ENCODE measurements at regions not wholly inside any gene's neighbourhood (a gene's known extent, or its start where the extent isn't known, plus 50 kb on each side); places are given as distances from the start of the nearest gene placed in this dataset.

DNA sequence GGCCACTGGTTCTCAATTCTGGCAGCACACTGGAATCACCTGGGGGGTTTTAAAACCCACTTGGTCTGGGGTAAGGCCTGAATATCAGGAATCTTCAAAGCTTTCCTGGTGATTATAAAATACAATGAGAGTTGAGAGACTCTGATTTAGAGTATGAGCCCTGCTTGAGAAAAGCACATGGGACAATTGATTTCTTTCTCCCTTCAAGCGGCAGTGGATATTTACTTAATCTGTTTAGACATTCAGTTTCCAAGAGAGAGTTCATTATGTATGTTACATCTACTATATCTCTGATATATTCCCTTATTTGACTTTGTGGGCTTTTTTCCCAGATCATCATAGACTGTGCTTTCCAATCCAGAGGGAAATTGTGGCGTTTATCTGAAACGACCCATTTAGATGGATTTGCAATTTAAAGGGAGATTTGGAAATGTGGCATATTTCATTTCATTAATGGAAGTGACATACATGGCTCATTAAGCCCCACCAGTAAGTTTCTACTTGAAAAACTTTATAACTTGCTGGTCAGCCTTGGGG, 171.2 kb upstream of the PFN2 start:
- no peak overlapping the region for H3K27ac ChIP-seq (ENCODE audit: low read depth, low read length)
- H3K9ac ChIP-seq (ENCODE audit: low read length) = no peak overlapping the region
- no peaks in the 10 kb centered on the region for H3K79me2 ChIP-seq (ENCODE audit: insufficient read depth, low read length)
- H3K4me3 ChIP-seq (ENCODE audit: insufficient read depth, low read length, poor library complexity, severe bottlenecking) = no peak overlapping the region
- H3K27me3 ChIP-seq (ENCODE audit: low read length) = no peaks in the 10 kb centered on the region
- H3K4me2 ChIP-seq (ENCODE audit: low read depth, low read length, poor library complexity, severe bottlenecking) = no peak overlapping the region
- H2AFZ ChIP-seq (ENCODE audit: low read depth, low read length, severe bottlenecking) = no peak overlapping the region
- TF ChIP-seq, protein P1, sequence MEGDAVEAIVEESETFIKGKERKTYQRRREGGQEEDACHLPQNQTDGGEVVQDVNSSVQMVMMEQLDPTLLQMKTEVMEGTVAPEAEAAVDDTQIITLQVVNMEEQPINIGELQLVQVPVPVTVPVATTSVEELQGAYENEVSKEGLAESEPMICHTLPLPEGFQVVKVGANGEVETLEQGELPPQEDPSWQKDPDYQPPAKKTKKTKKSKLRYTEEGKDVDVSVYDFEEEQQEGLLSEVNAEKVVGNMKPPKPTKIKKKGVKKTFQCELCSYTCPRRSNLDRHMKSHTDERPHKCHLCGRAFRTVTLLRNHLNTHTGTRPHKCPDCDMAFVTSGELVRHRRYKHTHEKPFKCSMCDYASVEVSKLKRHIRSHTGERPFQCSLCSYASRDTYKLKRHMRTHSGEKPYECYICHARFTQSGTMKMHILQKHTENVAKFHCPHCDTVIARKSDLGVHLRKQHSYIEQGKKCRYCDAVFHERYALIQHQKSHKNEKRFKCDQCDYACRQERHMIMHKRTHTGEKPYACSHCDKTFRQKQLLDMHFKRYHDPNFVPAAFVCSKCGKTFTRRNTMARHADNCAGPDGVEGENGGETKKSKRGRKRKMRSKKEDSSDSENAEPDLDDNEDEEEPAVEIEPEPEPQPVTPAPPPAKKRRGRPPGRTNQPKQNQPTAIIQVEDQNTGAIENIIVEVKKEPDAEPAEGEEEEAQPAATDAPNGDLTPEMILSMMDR (IDR thresholded peaks at IDR 0.05; ENCODE audit: insufficient read depth, low read length, poor library complexity, severe bottlenecking) = no peak
- TF ChIP-seq EZH2phosphoT487 (conservative IDR thresholded peaks at IDR 0.05; ENCODE audit: low read length) = no peak
- no peaks in the 10 kb centered on the region for H4K20me1 ChIP-seq (ENCODE audit: low read depth, low read length)
- H3F3A ChIP-seq (ENCODE audit: insufficient read depth) = no peaks in the 10 kb centered on the region
- H3K9me3 ChIP-seq (ENCODE audit: insufficient read depth, low read length) = no peaks in the 10 kb centered on the region
- H3K9me2 ChIP-seq (replicated peaks; ENCODE audit: insufficient read depth, low read length) = no peaks in the 10 kb centered on the region
- H3K36me3 ChIP-seq (ENCODE audit: low read length) = no peaks in the 10 kb centered on the region

DNA sequence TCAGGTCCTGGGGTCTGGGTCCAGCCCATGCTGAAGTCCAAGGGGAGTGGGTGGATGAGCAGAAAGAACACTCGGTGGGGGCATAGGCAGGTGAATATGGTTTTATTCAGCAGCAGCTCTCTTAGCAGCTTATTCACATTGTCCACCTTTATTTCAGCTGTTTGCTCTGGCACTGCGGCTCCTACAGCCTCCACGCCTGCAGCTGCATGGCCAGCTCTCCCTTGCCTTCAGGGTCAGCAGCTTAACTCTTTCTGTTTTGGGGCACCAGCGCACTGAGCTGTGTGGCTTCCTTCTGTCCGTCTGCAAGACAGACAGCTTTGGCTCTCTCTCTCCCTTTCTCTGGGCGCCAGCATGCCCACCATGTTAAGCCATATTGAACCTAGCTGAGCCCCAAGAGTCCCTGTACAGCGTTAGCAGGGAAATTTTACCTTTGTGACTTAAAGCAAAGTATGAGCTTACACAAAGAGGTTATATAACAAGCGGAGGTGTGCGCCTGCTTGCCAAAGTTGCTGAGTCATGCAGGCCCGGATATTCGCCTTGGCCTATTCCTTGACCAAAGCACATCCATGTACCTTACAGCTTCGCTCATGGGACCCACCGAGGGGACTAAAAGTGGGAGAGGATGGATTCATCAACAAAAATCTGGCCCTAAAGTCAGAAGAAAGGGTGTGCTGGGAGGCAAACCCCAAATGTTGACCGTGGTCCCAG, 170.1 kb upstream of the PFN2 start:
- TF ChIP-seq, protein P1 (IDR thresholded peaks at IDR 0.05; ENCODE audit: insufficient read depth, low read length, poor library complexity, severe bottlenecking) = no peak
- TF ChIP-seq EZH2phosphoT487 (conservative IDR thresholded peaks at IDR 0.05; ENCODE audit: low read length) = no peak
- H3K79me2 ChIP-seq (ENCODE audit: insufficient read depth, low read length) = no peaks in the 10 kb centered on the region
- no peaks in the 10 kb centered on the region for H3K36me3 ChIP-seq (ENCODE audit: low read length)
- H3K9ac ChIP-seq (ENCODE audit: low read length) = no peak overlapping the region
- H3K4me2 ChIP-seq (ENCODE audit: low read depth, low read length, poor library complexity, severe bottlenecking) = no peak overlapping the region
- H3K4me3 ChIP-seq (ENCODE audit: insufficient read depth, low read length, poor library complexity, severe bottlenecking) = no peak overlapping the region
- no peak overlapping the region for H3K27ac ChIP-seq (ENCODE audit: low read depth, low read length)
- no peaks in the 10 kb centered on the region for H3K9me2 ChIP-seq (replicated peaks; ENCODE audit: insufficient read depth, low read length)
- H4K20me1 ChIP-seq (ENCODE audit: low read depth, low read length) = no peaks in the 10 kb centered on the region
- no peak overlapping the region for H2AFZ ChIP-seq (ENCODE audit: low read depth, low read length, severe bottlenecking)
- H3K27me3 ChIP-seq (ENCODE audit: low read length) = no peaks in the 10 kb centered on the region
- H3K9me3 ChIP-seq (ENCODE audit: insufficient read depth, low read length) = no peaks in the 10 kb centered on the region
- no peaks in the 10 kb centered on the region for H3F3A ChIP-seq (ENCODE audit: insufficient read depth)

GRCh38 chr3:150138824-150139223, 168.1 kb upstream of the PFN2 start:
- Histone ChIP-seq H3K27ac (ENCODE audit: low read depth, low read length) (no peak overlapping the region), H3F3A (ENCODE audit: insufficient read depth) (no peaks in the 10 kb centered on the region), H3K4me2 (ENCODE audit: low read depth, low read length, poor library complexity, severe bottlenecking) (no peak overlapping the region), H3K27me3 (ENCODE audit: low read length) (no peaks in the 10 kb centered on the region), H3K79me2 (ENCODE audit: insufficient read depth, low read length) (no peaks in the 10 kb centered on the region), H3K9ac (ENCODE audit: low read length) (no peak overlapping the region), H3K9me2 (replicated peaks; ENCODE audit: insufficient read depth, low read length) (no peaks in the 10 kb centered on the region), H2AFZ (ENCODE audit: low read depth, low read length, severe bottlenecking) (no peak overlapping the region), H3K4me3 (ENCODE audit: insufficient read depth, low read length, poor library complexity, severe bottlenecking) (no peak overlapping the region), H4K20me1 (ENCODE audit: low read depth, low read length) (no peaks in the 10 kb centered on the region), H3K36me3 (ENCODE audit: low read length) (no peaks in the 10 kb centered on the region), H3K9me3 (ENCODE audit: insufficient read depth, low read length) (no peaks in the 10 kb centered on the region)
- TF ChIP-seq, protein P1 (IDR thresholded peaks at IDR 0.05; ENCODE audit: insufficient read depth, low read length, poor library complexity, severe bottlenecking) = no peak
- no peak for TF ChIP-seq EZH2phosphoT487 (conservative IDR thresholded peaks at IDR 0.05; ENCODE audit: low read length)
